ENCODE measurements at regions not wholly inside any gene's neighbourhood (a gene's known extent, or its start where the extent isn't known, plus 50 kb on each side); places are given as distances from the start of the nearest gene placed in this dataset.

GRCh38 chr5:162852134-162852533 is 585.3 kb upstream of the CCNG1 start:
- Histone ChIP-seq H3K36me3 (ENCODE audit: control insufficient read depth in 3 of 3, insufficient read depth in 3 of 3, low read length in 3 of 3) (no peaks in the 10 kb centered on the region), H3K27me3 (ENCODE audit: control insufficient read depth in 3 of 3, insufficient read depth in 3 of 3, low read length in 3 of 3) (no peaks in the 10 kb centered on the region), H3K9me3 (ENCODE audit: control insufficient read depth in 3 of 3, low read length in 3 of 3) (no peaks in the 10 kb centered on the region), H3K27ac (ENCODE audit: low read depth, low read length) (no peak overlapping the region), H3K4me3 (ENCODE audit: low read length in 3 of 3) (no peak overlapping the region), H3K4me1 (ENCODE audit: control insufficient read depth in 3 of 3, insufficient read depth in 3 of 3, low read length in 3 of 3) (no peaks in the 10 kb centered on the region), H3K9ac (ENCODE audit: low read depth in 1 of 3, low read length in 3 of 3) (no peak overlapping the region)

DNA sequence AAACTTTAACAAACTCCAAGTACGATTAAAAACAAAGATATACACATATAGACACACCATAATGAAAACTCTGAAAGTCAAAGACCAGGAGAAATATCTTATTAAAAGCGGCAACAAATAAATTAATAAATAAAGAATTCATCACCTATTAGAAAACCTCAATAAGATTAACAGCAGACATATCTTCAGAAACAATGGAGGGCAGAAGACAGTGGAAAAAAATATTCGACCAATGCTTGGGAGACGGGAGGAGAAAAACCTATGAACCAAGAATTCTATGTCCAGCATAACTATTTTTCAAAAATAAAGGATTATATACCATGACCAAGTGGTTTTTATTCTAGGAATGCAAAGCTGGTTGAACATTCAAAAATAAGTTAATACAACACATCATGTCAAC is 578.6 kb upstream of the CCNG1 start:
- H3K27me3 ChIP-seq (ENCODE audit: control insufficient read depth in 3 of 3, insufficient read depth in 3 of 3, low read length in 3 of 3): no peaks in the 10 kb centered on the region
- no peak overlapping the region for H3K27ac ChIP-seq (ENCODE audit: low read depth, low read length)
- no peak overlapping the region for H3K4me3 ChIP-seq (ENCODE audit: low read length in 3 of 3)
- H3K9me3 ChIP-seq (ENCODE audit: control insufficient read depth in 3 of 3, low read length in 3 of 3): peaks cover 0 to 2% (median 0%) of the 10 kb centered on the region in 3 donors
- H3K4me1 ChIP-seq (ENCODE audit: control insufficient read depth in 3 of 3, insufficient read depth in 3 of 3, low read length in 3 of 3): no peaks in the 10 kb centered on the region
- H3K36me3 ChIP-seq (ENCODE audit: control insufficient read depth in 3 of 3, insufficient read depth in 3 of 3, low read length in 3 of 3): no peaks in the 10 kb centered on the region
- H3K9ac ChIP-seq (ENCODE audit: low read depth in 1 of 3, low read length in 3 of 3): no peak overlapping the region

DNA sequence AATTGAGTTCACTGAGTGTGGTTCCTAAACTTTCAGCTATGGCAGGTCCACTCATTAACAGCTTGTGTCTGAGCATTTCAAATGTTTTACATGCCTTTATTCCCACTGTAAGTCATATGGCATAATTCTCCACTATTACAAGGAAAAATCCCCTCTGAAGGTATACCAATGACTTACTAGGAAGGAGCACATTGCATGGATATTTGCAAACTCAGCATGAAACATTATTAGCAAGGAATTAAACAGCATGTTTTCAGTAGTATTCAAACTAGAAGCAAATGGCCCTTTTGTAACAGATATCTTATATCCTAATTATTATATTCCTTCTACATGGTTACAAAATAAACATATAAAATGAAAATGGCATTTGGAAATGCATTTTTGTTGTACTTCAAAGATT is 566.4 kb upstream of the CCNG1 start:
- no peak overlapping the region for H3K27ac ChIP-seq (ENCODE audit: low read depth, low read length)
- H3K27me3 ChIP-seq (ENCODE audit: control insufficient read depth in 3 of 3, insufficient read depth in 3 of 3, low read length in 3 of 3): no peaks in the 10 kb centered on the region
- peaks cover 0 to 2% (median 0%) of the 10 kb centered on the region in 3 donors for H3K9me3 ChIP-seq (ENCODE audit: control insufficient read depth in 3 of 3, low read length in 3 of 3)
- H3K4me3 ChIP-seq (ENCODE audit: low read length in 3 of 3): no peak overlapping the region
- no peaks in the 10 kb centered on the region for H3K4me1 ChIP-seq (ENCODE audit: control insufficient read depth in 3 of 3, insufficient read depth in 3 of 3, low read length in 3 of 3)
- H3K36me3 ChIP-seq (ENCODE audit: control insufficient read depth in 3 of 3, insufficient read depth in 3 of 3, low read length in 3 of 3): no peaks in the 10 kb centered on the region
- H3K9ac ChIP-seq (ENCODE audit: low read depth in 1 of 3, low read length in 3 of 3): no peak overlapping the region

- Histone ChIP-seq H3K4me1 (ENCODE audit: control insufficient read depth in 3 of 3, insufficient read depth in 3 of 3, low read length in 3 of 3) (no peaks in the 10 kb centered on the region), H3K36me3 (ENCODE audit: control insufficient read depth in 3 of 3, insufficient read depth in 3 of 3, low read length in 3 of 3) (no peaks in the 10 kb centered on the region), H3K9ac (ENCODE audit: low read depth in 1 of 3, low read length in 3 of 3) (no peak overlapping the region), H3K27ac (ENCODE audit: low read depth, low read length) (no peak overlapping the region), H3K27me3 (ENCODE audit: control insufficient read depth in 3 of 3, insufficient read depth in 3 of 3, low read length in 3 of 3) (no peaks in the 10 kb centered on the region), H3K4me3 (ENCODE audit: low read length in 3 of 3) (no peak overlapping the region), H3K9me3 (ENCODE audit: control insufficient read depth in 3 of 3, low read length in 3 of 3) (no peaks in the 10 kb centered on the region)
These were observed 554.8 kb upstream of the CCNG1 start for GRCh38 chr5:162882629-162883028.

DNA sequence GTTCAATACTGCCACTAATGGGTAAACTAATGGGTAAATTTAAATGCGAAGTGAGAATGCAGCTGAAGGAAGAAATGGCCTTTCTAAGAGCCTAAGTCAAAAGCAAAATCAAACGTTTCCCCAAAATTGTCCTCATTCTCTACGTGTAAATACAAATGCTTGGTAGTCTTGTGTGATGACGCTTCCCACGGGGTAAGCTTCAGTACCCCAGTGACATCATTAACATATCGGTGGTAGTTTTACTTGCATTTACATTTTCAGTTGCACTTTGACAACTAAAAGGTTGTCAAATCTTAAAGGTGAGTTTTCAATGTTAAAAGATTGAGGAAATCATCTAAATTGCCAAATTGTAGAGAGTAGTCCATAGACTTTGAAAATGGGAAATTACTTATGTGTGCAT is 550.7 kb upstream of the CCNG1 start:
- H3K36me3 ChIP-seq (ENCODE audit: control insufficient read depth in 3 of 3, insufficient read depth in 3 of 3, low read length in 3 of 3): no peaks in the 10 kb centered on the region

GRCh38 chr5:162888268-162888667 is 549.1 kb upstream of the CCNG1 start:
- H3K27ac ChIP-seq (ENCODE audit: low read depth, low read length): no peak overlapping the region
- H3K9me3 ChIP-seq (ENCODE audit: control insufficient read depth in 3 of 3, low read length in 3 of 3): no peaks in the 10 kb centered on the region
- no peaks in the 10 kb centered on the region for H3K36me3 ChIP-seq (ENCODE audit: control insufficient read depth in 3 of 3, insufficient read depth in 3 of 3, low read length in 3 of 3)

More for the DNA sequence above, 550.7 kb upstream of the CCNG1 start:
- H3K4me3 ChIP-seq (ENCODE audit: low read length in 3 of 3): no peak overlapping the region
- H3K4me1 ChIP-seq (ENCODE audit: control insufficient read depth in 3 of 3, insufficient read depth in 3 of 3, low read length in 3 of 3): no peaks in the 10 kb centered on the region
- no peak overlapping the region for H3K27ac ChIP-seq (ENCODE audit: low read depth, low read length)
- H3K9me3 ChIP-seq (ENCODE audit: control insufficient read depth in 3 of 3, low read length in 3 of 3): no peaks in the 10 kb centered on the region
- H3K9ac ChIP-seq (ENCODE audit: low read depth in 1 of 3, low read length in 3 of 3): no peak overlapping the region
- no peaks in the 10 kb centered on the region for H3K27me3 ChIP-seq (ENCODE audit: control insufficient read depth in 3 of 3, insufficient read depth in 3 of 3, low read length in 3 of 3)

GRCh38 chr5:162911873-162912272 is 525.5 kb upstream of the CCNG1 start:
- Histone ChIP-seq H3K36me3 (ENCODE audit: control insufficient read depth in 3 of 3, insufficient read depth in 3 of 3, low read length in 3 of 3) (no peaks in the 10 kb centered on the region), H3K4me1 (ENCODE audit: control insufficient read depth in 3 of 3, insufficient read depth in 3 of 3, low read length in 3 of 3) (no peaks in the 10 kb centered on the region), H3K27ac (ENCODE audit: low read depth, low read length) (no peak overlapping the region), H3K9me3 (ENCODE audit: control insufficient read depth in 3 of 3, low read length in 3 of 3) (no peaks in the 10 kb centered on the region), H3K9ac (ENCODE audit: low read depth in 1 of 3, low read length in 3 of 3) (no peak overlapping the region), H3K4me3 (ENCODE audit: low read length in 3 of 3) (no peak overlapping the region), H3K27me3 (ENCODE audit: control insufficient read depth in 3 of 3, insufficient read depth in 3 of 3, low read length in 3 of 3) (no peaks in the 10 kb centered on the region)

More at GRCh38 chr5:162888268-162888667, 549.1 kb upstream of the CCNG1 start:
- Histone ChIP-seq H3K9ac (ENCODE audit: low read depth in 1 of 3, low read length in 3 of 3) (no peak overlapping the region), H3K4me3 (ENCODE audit: low read length in 3 of 3) (no peak overlapping the region), H3K27me3 (ENCODE audit: control insufficient read depth in 3 of 3, insufficient read depth in 3 of 3, low read length in 3 of 3) (no peaks in the 10 kb centered on the region), H3K4me1 (ENCODE audit: control insufficient read depth in 3 of 3, insufficient read depth in 3 of 3, low read length in 3 of 3) (no peaks in the 10 kb centered on the region)

GRCh38 chr5:162916368-162916767 is 521.0 kb upstream of the CCNG1 start:
- Histone ChIP-seq H3K36me3 (ENCODE audit: control insufficient read depth in 3 of 3, insufficient read depth in 3 of 3, low read length in 3 of 3) (no peaks in the 10 kb centered on the region), H3K9me3 (ENCODE audit: control insufficient read depth in 3 of 3, low read length in 3 of 3) (no peaks in the 10 kb centered on the region), H3K27me3 (ENCODE audit: control insufficient read depth in 3 of 3, insufficient read depth in 3 of 3, low read length in 3 of 3) (no peaks in the 10 kb centered on the region), H3K4me1 (ENCODE audit: control insufficient read depth in 3 of 3, insufficient read depth in 3 of 3, low read length in 3 of 3) (no peaks in the 10 kb centered on the region), H3K4me3 (ENCODE audit: low read length in 3 of 3) (no peak overlapping the region), H3K27ac (ENCODE audit: low read depth, low read length) (no peak overlapping the region), H3K9ac (ENCODE audit: low read depth in 1 of 3, low read length in 3 of 3) (no peak overlapping the region)

GRCh38 chr5:162929104-162929503 is 508.3 kb upstream of the CCNG1 start:
- Histone ChIP-seq H3K9ac (ENCODE audit: low read depth in 1 of 3, low read length in 3 of 3) (no peak overlapping the region), H3K4me3 (ENCODE audit: low read length in 3 of 3) (no peak overlapping the region), H3K27ac (ENCODE audit: low read depth, low read length) (no peak overlapping the region), H3K9me3 (ENCODE audit: control insufficient read depth in 3 of 3, low read length in 3 of 3) (peaks cover 0 to 3% (median 0%) of the 10 kb centered on the region in 3 donors), H3K4me1 (ENCODE audit: control insufficient read depth in 3 of 3, insufficient read depth in 3 of 3, low read length in 3 of 3) (no peaks in the 10 kb centered on the region), H3K27me3 (ENCODE audit: control insufficient read depth in 3 of 3, insufficient read depth in 3 of 3, low read length in 3 of 3) (no peaks in the 10 kb centered on the region), H3K36me3 (ENCODE audit: control insufficient read depth in 3 of 3, insufficient read depth in 3 of 3, low read length in 3 of 3) (no peaks in the 10 kb centered on the region)

- Histone ChIP-seq H3K4me1 (ENCODE audit: control insufficient read depth in 3 of 3, insufficient read depth in 3 of 3, low read length in 3 of 3) (no peaks in the 10 kb centered on the region), H3K4me3 (ENCODE audit: low read length in 3 of 3) (no peak overlapping the region), H3K27ac (ENCODE audit: low read depth, low read length) (no peak overlapping the region), H3K27me3 (ENCODE audit: control insufficient read depth in 3 of 3, insufficient read depth in 3 of 3, low read length in 3 of 3) (no peaks in the 10 kb centered on the region), H3K9me3 (ENCODE audit: control insufficient read depth in 3 of 3, low read length in 3 of 3) (peaks cover 3 to 4% (median 3%) of the 10 kb centered on the region in 3 donors), H3K36me3 (ENCODE audit: control insufficient read depth in 3 of 3, insufficient read depth in 3 of 3, low read length in 3 of 3) (no peaks in the 10 kb centered on the region), H3K9ac (ENCODE audit: low read depth in 1 of 3, low read length in 3 of 3) (no peak overlapping the region)
These were observed 505.9 kb upstream of the CCNG1 start for GRCh38 chr5:162931501-162931900.

DNA sequence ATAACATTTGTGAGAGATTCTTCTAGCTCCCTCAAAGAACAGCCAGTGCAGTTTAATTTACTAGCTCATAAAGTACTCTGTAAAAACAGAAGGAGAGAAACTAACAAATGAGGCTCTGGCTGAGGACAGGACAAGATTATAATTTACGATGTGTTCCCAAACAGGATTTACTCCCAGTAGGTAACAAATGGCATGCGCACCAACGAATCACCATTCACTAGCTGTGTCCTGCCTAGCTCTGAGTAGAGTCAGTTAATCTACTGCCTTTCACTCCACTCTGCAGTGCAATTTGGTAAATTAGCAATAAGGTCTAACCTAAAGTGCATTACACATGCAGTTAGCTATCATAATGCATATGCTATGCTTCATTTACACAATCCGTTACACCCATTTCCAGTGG is 497.4 kb upstream of the CCNG1 start:
- Histone ChIP-seq H3K4me3 (ENCODE audit: low read length in 3 of 3) (no peak overlapping the region), H3K27ac (ENCODE audit: low read depth, low read length) (no peak overlapping the region), H3K36me3 (ENCODE audit: control insufficient read depth in 3 of 3, insufficient read depth in 3 of 3, low read length in 3 of 3) (no peaks in the 10 kb centered on the region), H3K9ac (ENCODE audit: low read depth in 1 of 3, low read length in 3 of 3) (no peak overlapping the region), H3K27me3 (ENCODE audit: control insufficient read depth in 3 of 3, insufficient read depth in 3 of 3, low read length in 3 of 3) (no peaks in the 10 kb centered on the region), H3K4me1 (ENCODE audit: control insufficient read depth in 3 of 3, insufficient read depth in 3 of 3, low read length in 3 of 3) (no peaks in the 10 kb centered on the region), H3K9me3 (ENCODE audit: control insufficient read depth in 3 of 3, low read length in 3 of 3) (peaks cover 0 to 4% (median 3%) of the 10 kb centered on the region in 3 donors)
